GM21526 (cell line): ENCODE measurements at regions not wholly inside any gene's neighbourhood (a gene's known extent, or its start where the extent isn't known, plus 50 kb on each side); places are given as distances from the start of the nearest gene placed in this dataset.
"Not testable (repeated sequence)": the region's sequence is repeated elsewhere in the genome, so short reads cannot be mapped to it uniquely, and the experiment has no call there.

ENCODE experiments used
- ATAC-seq: cut with Tn5 transposase; IDR thresholded peaks from one replicate; pipeline ENCODE4 v1.9.1; 2021; ENCODE audit warnings: moderate library complexity; ENCODE audit not compliant: unreplicated experiment, low FRiP score

GRCh38 chr12:25615119-25615518, 62.0 kb upstream of the LMNTD1 start:
- ATAC-seq = no peak

- ATAC-seq = no peak
These were observed 63.2 kb upstream of the LMNTD1 start for GRCh38 chr12:25616286-25616685.

GRCh38 chr12:25617991-25618390, 64.9 kb upstream of the LMNTD1 start:
- ATAC-seq = no peak

GRCh38 chr12:25623816-25624215, 70.7 kb upstream of the LMNTD1 start:
- ATAC-seq = no peak

GRCh38 chr12:25625146-25625545, 72.1 kb upstream of the LMNTD1 start:
- ATAC-seq = no peak

- ATAC-seq = no peak
These were observed 76.3 kb upstream of the LMNTD1 start for GRCh38 chr12:25629341-25629740.

- not testable (repeated sequence) for ATAC-seq
These were observed 77.8 kb upstream of the LMNTD1 start for GRCh38 chr12:25630735-25631515.

- ATAC-seq = not testable (repeated sequence)
These were observed 80.1 kb upstream of the LMNTD1 start for GRCh38 chr12:25633149-25633548.

- no peak for ATAC-seq
These were observed 84.7 kb upstream of the LMNTD1 start for GRCh38 chr12:25637752-25638151.

GRCh38 chr12:25639406-25639805, 86.3 kb upstream of the LMNTD1 start:
- ATAC-seq = no peak

- ATAC-seq = no peak
These were observed 91.9 kb upstream of the LMNTD1 start for GRCh38 chr12:25644979-25645378.

- ATAC-seq = no peak
These were observed 92.3 kb upstream of the LMNTD1 start for GRCh38 chr12:25645427-25645826.

GRCh38 chr12:25651931-25652330, 98.8 kb upstream of the LMNTD1 start:
- no peak for ATAC-seq

- no peak for ATAC-seq
These were observed 99.3 kb upstream of the LMNTD1 start for GRCh38 chr12:25652371-25652770.

GRCh38 chr12:25653487-25654175, 100.5 kb upstream of the LMNTD1 start:
- no peak for ATAC-seq

- no peak for ATAC-seq
These were observed 102.6 kb upstream of the LMNTD1 start for GRCh38 chr12:25655702-25656101.

- ATAC-seq = no peak
These were observed 106.5 kb upstream of the LMNTD1 start for GRCh38 chr12:25659621-25660020.

GRCh38 chr12:25670076-25671055, 117.3 kb upstream of the LMNTD1 start:
- no peak for ATAC-seq

GRCh38 chr12:25675808-25676207, 122.7 kb upstream of the LMNTD1 start:
- ATAC-seq = no peak

- no peak for ATAC-seq
These were observed 124.3 kb upstream of the LMNTD1 start for GRCh38 chr12:25677232-25677937.
